Middle frontal gyrus (tissue), 1 donor: ENCODE measurements at regions not wholly inside any gene's neighbourhood (a gene's known extent, or its start where the extent isn't known, plus 50 kb on each side); places are given as distances from the start of the nearest gene placed in this dataset.
A peak's percentile ranks its signal among the peaks of the same experiment; 100 is the strongest.

Experiments used
- DNase-seq: peaks from one replicate; pipeline ENCODE4 v3.0.0-alpha.2; 2015; ENCODE audit warnings: low spot score; ENCODE audit errors: extremely low spot score

GRCh38 chr11:13062115-13062514 is 53.0 kb downstream of the RASSF10 start:
- no peak for DNase-seq

- DNase-seq = no peak
Measured at GRCh38 chr11:13064593-13064992, 55.5 kb downstream of the RASSF10 start.

GRCh38 chr11:13065200-13065787 is 56.2 kb downstream of the RASSF10 start:
- DNase-seq = no peak

- DNase-seq = no peak
Measured at GRCh38 chr11:13068211-13068610, 59.1 kb downstream of the RASSF10 start.

- no peak for DNase-seq
Measured at GRCh38 chr11:13073119-13073981, 64.2 kb downstream of the RASSF10 start.

GRCh38 chr11:13074714-13075464 is 65.8 kb downstream of the RASSF10 start:
- no peak for DNase-seq

- no peak for DNase-seq
Measured at GRCh38 chr11:13076961-13077360, 67.8 kb downstream of the RASSF10 start.

GRCh38 chr11:13080861-13081260 is 71.7 kb downstream of the RASSF10 start:
- no peak for DNase-seq

- DNase-seq = no peak
Measured at GRCh38 chr11:13082588-13082987, 73.5 kb downstream of the RASSF10 start.

GRCh38 chr11:13090228-13090708 is 81.2 kb downstream of the RASSF10 start:
- DNase-seq = no peak

- DNase-seq = no peak
Measured at GRCh38 chr11:13091373-13091772, 82.3 kb downstream of the RASSF10 start.

GRCh38 chr11:13091804-13092203 is 82.7 kb downstream of the RASSF10 start:
- no peak for DNase-seq

GRCh38 chr11:13094930-13095687 is 86.0 kb downstream of the RASSF10 start:
- DNase-seq = no peak

- peak; percentile 47 for DNase-seq
Measured at GRCh38 chr11:13098063-13098462, 88.9 kb downstream of the RASSF10 start.

- DNase-seq = no peak
Measured at GRCh38 chr11:13098616-13099289, 89.6 kb downstream of the RASSF10 start.

- no peak for DNase-seq
Measured at GRCh38 chr11:13101644-13102512, 92.8 kb downstream of the RASSF10 start.

- DNase-seq = no peak
Measured at GRCh38 chr11:13102513-13102840, 93.4 kb downstream of the RASSF10 start.

- no peak for DNase-seq
Measured at GRCh38 chr11:13102865-13103539, 93.9 kb downstream of the RASSF10 start.

GRCh38 chr11:13103962-13104554 is 94.9 kb downstream of the RASSF10 start:
- no peak for DNase-seq
